ENCODE measurements at regions not wholly inside any gene's neighbourhood (a gene's known extent, or its start where the extent isn't known, plus 50 kb on each side); places are given as distances from the start of the nearest gene placed in this dataset.

DNA sequence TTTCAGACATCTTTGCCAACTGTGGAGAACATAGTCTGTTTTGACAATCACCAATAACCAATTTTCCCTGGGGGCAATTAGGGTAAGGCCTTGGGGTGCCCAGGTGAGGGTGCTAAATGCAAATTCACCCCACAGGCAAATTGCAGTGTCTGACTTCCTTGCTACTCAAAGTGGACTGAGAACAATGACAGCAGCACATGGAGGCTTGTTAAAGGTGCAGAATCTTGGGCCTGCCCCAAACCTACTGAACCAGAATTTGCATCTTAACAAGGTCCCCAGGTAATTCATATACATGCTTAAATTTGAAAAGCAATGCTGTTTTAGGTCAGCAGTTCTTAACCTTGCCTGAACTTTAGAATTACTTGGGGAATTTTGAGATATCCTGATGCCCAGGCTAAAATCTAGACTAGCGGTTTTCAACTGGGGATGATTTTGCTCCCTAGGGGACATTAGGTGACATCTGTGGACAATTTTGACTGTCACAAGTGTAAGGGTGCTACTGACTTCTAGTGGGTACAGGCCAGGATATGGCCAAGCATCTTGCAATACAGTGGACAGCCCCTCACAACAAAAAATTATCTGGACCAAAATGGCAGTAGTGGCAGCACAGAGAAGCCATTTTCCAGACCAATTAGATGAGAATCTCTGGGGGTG is 80.2 kb upstream of the GCFC2 start:
- intact Hi-C loops (cut with DNase I), result no loop called here
- peaks cover 0 to 4% (median 0%) of the 10 kb centered on the region in 4 donors for H3K4me1 ChIP-seq
- ATAC-seq (no peak), DNase-seq (no peak)
- no peaks in the 10 kb centered on the region for H3K36me3 ChIP-seq
- H3K27ac ChIP-seq, result no peak overlapping the region
- H3K9me3 ChIP-seq, result no peaks in the 10 kb centered on the region
- TF ChIP-seq POLR2A (IDR thresholded peaks at IDR 0.05) (no peak), CTCF (IDR thresholded peaks at IDR 0.05) (no peak)
- H3K4me3 ChIP-seq, result no peak overlapping the region
- 80% methylated on average over 1 of the region's 1 CpG for WGBS (ENCODE audit: insufficient coverage, low coverage, low lambda C conversion rate, missing lambda C conversion rate)
- no peaks in the 10 kb centered on the region for H3K27me3 ChIP-seq

GRCh38 chr2:75790121-75790813 is 79.6 kb upstream of the GCFC2 start:
- WGBS (ENCODE audit: insufficient coverage, low coverage, low lambda C conversion rate, missing lambda C conversion rate), result 75% methylated on average over 4 of the region's 5 CpGs
- no peak for ATAC-seq
- Histone ChIP-seq H3K27ac (no peak overlapping the region), H3K4me3 (no peak overlapping the region), H3K4me1 (peaks cover 0 to 4% (median 0%) of the 10 kb centered on the region in 4 donors), H3K36me3 (no peaks in the 10 kb centered on the region), H3K9me3 (no peaks in the 10 kb centered on the region), H3K27me3 (no peaks in the 10 kb centered on the region)
- intact Hi-C loops (cut with DNase I), result no loop called here
- TF ChIP-seq CTCF (IDR thresholded peaks at IDR 0.05) (no peak), POLR2A (IDR thresholded peaks at IDR 0.05) (no peak)
- DNase-seq, result no peak

DNA sequence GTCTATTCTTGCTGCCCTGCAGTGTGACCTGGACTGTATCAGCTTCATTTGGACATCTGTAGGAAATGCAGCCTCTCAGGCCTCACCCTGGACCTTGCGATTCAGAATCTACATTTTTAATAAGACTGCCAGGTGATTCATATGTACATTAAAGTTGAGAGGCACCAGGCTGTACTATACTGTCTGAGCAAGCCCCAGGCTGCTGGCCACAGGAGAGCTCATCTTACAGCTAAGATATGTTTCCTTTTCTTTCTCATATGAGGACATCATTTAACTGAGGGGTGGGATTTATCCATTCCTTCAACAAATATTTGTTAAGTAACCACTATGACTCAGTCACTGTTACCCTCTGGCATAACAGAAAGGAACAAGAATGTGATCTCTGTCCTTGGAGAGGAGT is 78.2 kb upstream of the GCFC2 start:
- no peaks in the 10 kb centered on the region for H3K9me3 ChIP-seq
- H3K4me1 ChIP-seq, result peaks cover 0 to 4% (median 0%) of the 10 kb centered on the region in 4 donors
- H3K27ac ChIP-seq, result no peak overlapping the region
- DNase-seq (no peak), ATAC-seq (no peak)
- H3K36me3 ChIP-seq, result no peaks in the 10 kb centered on the region
- H3K27me3 ChIP-seq, result no peaks in the 10 kb centered on the region
- intact Hi-C loops (cut with DNase I), result no loop called here
- no CpG with 5 or more reads among the region's 1 CpG for WGBS (ENCODE audit: insufficient coverage, low coverage, low lambda C conversion rate, missing lambda C conversion rate)
- H3K4me3 ChIP-seq, result no peak overlapping the region
- TF ChIP-seq POLR2A (IDR thresholded peaks at IDR 0.05) (no peak), CTCF (IDR thresholded peaks at IDR 0.05) (no peak)

DNA sequence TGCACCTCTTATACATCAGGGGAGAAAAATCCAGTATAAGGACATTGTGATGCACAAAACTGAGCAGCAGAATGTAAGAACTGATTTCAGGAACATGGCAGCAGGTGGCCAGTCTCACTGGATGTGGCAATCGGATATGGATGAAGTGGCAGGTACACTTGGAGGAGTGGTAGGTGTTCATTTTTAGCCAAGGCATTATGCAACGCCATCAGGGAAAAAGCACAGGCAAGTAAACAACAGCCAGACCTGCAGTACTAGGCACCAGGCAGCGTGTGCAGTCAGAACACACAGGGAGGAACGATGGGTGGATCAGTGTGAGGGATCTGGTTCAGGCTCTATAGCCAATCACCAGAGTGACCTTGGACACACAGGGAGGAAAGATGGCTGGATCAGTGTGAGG is 77.4 kb upstream of the GCFC2 start:
- 6% methylated on average over 2 of the region's 4 CpGs for WGBS (ENCODE audit: insufficient coverage, low coverage, low lambda C conversion rate, missing lambda C conversion rate)

More for the DNA sequence above, 77.4 kb upstream of the GCFC2 start:
- H3K9me3 ChIP-seq, result no peaks in the 10 kb centered on the region
- intact Hi-C loops (cut with DNase I), result no loop called here
- no peaks in the 10 kb centered on the region for H3K36me3 ChIP-seq
- TF ChIP-seq POLR2A (IDR thresholded peaks at IDR 0.05) (no peak), CTCF (IDR thresholded peaks at IDR 0.05) (no peak)
- no peak overlapping the region for H3K4me3 ChIP-seq
- no peaks in the 10 kb centered on the region for H3K27me3 ChIP-seq
- H3K4me1 ChIP-seq, result peaks cover 0 to 4% (median 0%) of the 10 kb centered on the region in 4 donors
- peak in 1 of 3 donors; percentile 46 for DNase-seq
- ATAC-seq, result peak; percentile 70 to 94 (median 84)
- H3K27ac ChIP-seq, result no peak overlapping the region

Data from right lobe of liver (tissue), 6 donors.